Umbilical cord (tissue), 1 donor: ENCODE measurements at regions not wholly inside any gene's neighbourhood (a gene's known extent, or its start where the extent isn't known, plus 50 kb on each side); places are given as distances from the start of the nearest gene placed in this dataset.
"Not testable (repeated sequence)": the region's sequence is repeated elsewhere in the genome, so short reads cannot be mapped to it uniquely, and the experiment has no call there.

ENCODE experiments used
- DNase-seq: peaks from one replicate; pipeline ENCODE4 v3.0.0-alpha.2; 2015; ENCODE audit warnings: low spot score

- DNase-seq = no peak
Observed at GRCh38 chr3:98644168-98644567, 50.8 kb upstream of the CPOX start.

DNA sequence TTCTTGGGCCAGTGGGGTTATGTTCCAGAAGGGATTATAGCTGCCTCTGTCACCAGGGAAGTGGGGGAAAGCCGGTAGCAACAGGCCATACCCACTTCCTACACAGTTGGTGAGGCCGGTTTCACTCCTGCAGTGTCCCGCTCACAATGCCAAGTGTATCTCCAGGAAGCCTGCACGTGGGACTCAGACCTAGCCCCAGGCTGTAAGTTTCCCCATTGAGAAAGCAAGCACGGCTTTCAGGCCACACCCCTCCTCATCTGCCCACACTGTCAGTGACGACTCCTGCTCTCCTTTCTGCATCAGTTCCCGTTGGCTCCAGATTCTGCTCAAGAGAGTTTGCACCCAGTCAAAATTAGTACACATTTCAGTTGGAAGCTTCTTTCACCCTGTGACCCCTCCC lies 51.6 kb upstream of the CPOX start:
- DNase-seq = no peak

- no peak for DNase-seq
Observed at GRCh38 chr3:98646680-98647079, 53.3 kb upstream of the CPOX start.

- DNase-seq = no peak
Observed at GRCh38 chr3:98647197-98647596, 53.8 kb upstream of the CPOX start.

DNA sequence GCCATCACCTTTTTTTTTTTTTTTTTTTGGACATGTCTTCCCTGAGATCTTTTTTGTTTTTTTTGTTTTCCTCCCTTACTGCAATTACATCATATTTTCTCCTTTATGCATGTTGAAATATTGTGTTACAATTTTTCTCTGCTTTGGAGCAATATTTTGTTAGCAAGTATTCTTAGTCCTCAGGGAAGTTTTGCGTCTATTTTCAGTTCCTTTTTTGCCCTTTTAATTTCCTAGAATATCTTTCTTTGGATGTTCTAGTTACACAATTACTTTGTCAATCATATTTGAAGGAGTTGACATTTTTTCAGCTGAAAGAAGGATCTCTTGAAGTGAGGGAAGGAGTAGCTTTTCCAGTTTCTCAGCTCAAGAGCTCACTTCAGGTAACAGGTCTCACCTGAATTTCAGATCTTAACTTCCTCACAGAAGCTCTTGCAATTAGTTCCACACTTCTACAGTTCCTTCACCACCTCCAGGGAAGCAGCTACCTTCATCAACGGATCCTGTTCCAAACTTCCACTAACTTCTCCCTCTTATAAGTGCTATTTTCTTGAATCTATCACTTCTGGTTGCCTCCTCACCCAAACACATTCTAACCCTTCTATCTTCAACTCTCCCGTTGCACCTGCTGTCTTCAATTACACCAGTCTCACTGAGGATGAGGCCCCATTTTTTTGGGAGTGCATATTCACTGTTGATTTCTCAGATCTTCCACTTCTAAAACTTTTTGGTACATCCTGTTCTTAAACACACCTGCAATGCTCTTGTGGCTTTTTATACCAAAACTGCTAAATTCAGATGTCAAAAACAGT lies 57.8 kb upstream of the CPOX start:
- no peak for DNase-seq

DNA sequence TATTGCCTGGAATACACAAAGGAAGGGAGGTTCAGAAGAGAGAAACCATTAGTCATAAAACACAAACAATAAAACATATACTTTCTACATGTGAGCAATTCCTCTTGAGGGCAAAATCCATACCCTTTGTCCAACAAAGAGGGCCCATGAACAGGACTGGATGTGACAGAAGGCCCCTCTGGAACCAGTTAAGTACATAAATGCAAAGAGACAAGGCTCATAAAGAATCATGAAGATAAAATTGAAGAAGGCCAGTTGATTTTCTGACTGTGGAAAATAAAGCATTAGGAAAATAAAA lies 58.3 kb upstream of the CPOX start:
- no peak for DNase-seq

- DNase-seq = peak; percentile 22
Observed at GRCh38 chr3:98655666-98656065, 62.3 kb upstream of the CPOX start.

- no peak for DNase-seq
Observed at GRCh38 chr3:98657457-98657856, 64.0 kb upstream of the CPOX start.

DNA sequence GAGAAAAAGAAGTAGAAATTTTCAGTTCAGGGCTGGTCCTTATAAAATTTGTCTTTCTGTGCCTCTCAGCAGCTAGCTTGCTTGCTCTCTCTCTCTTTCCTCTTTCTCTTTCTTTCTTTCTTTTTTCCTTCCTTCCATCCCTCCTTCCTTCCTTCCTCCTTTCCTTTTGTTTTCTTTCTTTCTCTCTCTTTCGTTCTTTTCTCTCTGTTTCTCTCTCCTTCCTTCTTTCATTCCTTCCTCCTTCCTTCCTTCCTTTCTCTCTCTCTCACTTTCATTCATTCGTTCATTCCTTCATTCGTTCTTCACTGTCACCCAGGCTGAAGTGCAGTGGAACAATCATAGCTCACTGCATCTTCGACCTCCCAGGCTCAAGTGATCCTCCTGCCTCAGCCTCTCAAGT lies 69.3 kb upstream of the CPOX start:
- no peak for DNase-seq

GRCh38 chr3:98670020-98670419 lies 76.6 kb upstream of the CPOX start:
- no peak for DNase-seq

- no peak for DNase-seq
Observed at GRCh38 chr3:98679986-98680385, 83.2 kb upstream of the ST3GAL6 start.

DNA sequence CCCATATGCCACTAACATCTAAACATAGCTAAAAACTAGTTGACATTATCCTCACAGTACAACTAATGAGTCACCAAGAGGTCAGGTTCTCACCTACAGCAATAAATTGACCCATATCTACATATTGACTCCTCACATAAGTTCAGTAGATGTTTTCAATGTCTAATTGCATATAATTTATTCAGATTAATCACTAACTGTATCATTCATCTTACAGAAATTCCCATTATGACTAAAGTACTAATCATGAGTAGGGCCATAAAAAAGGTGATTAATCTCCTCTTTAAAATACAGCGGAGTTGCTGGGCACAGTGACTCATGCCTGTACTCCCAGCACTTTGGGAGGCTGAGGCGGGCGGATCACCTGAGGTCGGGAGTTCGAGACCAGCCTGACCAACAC lies 82.4 kb upstream of the ST3GAL6 start:
- no peak for DNase-seq

- DNase-seq = no peak
Observed at GRCh38 chr3:98681486-98681885, 81.7 kb upstream of the ST3GAL6 start.

GRCh38 chr3:98682391-98682790 lies 80.7 kb upstream of the ST3GAL6 start:
- not testable (repeated sequence) for DNase-seq

- DNase-seq = no peak
Observed at GRCh38 chr3:98688363-98688762, 74.8 kb upstream of the ST3GAL6 start.

DNA sequence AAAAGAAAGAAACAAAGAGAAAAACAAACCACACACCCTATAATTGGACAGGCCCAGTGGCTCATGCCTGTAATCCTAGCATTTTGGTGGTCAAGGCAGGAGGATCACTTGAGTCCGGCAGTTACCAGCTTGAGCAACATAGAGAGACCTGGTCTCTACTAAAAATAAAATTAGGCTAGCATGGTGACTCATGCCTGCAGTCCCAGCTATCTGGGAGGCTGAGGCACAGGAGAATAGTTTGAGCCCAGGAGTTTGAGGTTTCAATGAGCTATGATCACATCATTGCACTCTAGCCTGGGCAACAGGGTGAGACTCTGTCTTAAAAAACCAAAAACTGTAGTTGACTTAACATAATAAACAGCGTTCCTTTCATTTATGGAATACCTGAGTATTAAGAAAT lies 72.3 kb upstream of the ST3GAL6 start:
- DNase-seq = no peak

- no peak for DNase-seq
Observed at GRCh38 chr3:98691897-98692296, 71.2 kb upstream of the ST3GAL6 start.

- DNase-seq = no peak
Observed at GRCh38 chr3:98692787-98693473, 70.2 kb upstream of the ST3GAL6 start.

GRCh38 chr3:98695796-98696195 lies 67.3 kb upstream of the ST3GAL6 start:
- DNase-seq = no peak

- DNase-seq = not testable (repeated sequence)
Observed at GRCh38 chr3:98696296-98696695, 66.8 kb upstream of the ST3GAL6 start.

DNA sequence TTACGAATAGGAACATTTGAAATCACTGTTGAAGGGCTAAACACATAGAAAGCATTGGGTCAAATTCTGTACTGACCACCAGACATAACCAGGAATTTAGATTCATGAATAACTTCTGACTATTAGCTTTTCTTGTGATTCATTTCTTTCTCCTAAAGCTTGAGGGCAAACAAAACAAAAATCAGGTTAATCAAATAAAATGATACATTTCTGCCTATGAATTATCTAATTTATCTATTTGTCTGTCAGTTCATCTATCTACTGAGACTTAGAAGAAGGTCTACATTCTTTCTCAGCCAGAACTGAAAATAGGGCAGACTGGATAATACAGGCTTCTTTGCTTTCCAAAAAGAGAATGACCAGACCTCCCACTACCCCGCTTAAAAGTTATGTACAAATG lies 65.9 kb upstream of the ST3GAL6 start:
- DNase-seq = no peak

GRCh38 chr3:98699132-98699531 lies 64.0 kb upstream of the ST3GAL6 start:
- no peak for DNase-seq

DNA sequence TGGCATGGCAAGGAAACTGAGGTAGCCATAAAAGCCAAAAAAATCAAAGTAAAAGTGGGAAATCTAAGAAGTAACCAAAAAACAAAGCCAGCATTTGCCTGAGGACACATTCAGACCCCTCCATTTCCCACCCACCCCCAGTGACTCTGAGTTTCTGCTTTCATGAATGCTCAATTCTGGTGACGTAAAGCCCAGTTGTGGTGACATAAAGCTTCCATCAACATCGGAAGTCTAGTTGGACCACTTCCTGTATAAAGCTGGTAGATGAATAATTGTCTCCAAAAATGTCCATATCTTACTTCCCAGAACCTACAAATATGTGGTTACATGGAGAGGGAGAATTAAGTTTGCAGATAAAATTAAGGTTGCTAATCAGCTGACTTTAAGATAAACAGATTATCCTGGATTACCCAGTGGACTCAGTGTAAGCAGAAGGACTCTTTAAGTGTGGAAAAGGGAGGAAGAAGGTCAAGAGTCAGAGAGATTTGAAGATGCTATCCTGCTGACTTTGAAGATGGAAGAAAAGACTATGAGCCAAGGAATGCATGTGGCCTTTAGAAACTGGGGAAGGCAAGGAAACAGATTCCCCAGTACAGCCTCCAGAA lies 62.0 kb upstream of the ST3GAL6 start:
- peak; percentile 21 for DNase-seq
